Mesenchymal stem cell (in vitro differentiated cells and primary cell): ENCODE measurements at regions not wholly inside any gene's neighbourhood (a gene's known extent, or its start where the extent isn't known, plus 50 kb on each side); places are given as distances from the start of the nearest gene placed in this dataset.

ENCODE experiments used
- DNase-seq: peaks from one replicate; pipeline ENCODE4 v3.0.0-alpha.2; 2013
- H2AFZ ChIP-seq: one replicate; pipeline ENCODE4 v1.6.1; 2013; ENCODE audit warnings: low read depth, mild to moderate bottlenecking, control low read depth, inconsistent platforms, low read length, moderate library complexity
- H2AK5ac ChIP-seq: 2 replicates; pipeline ENCODE4 v1.6.1; 2013; ENCODE audit warnings: low read length, moderate library complexity, mild to moderate bottlenecking, inconsistent platforms; ENCODE audit not compliant: severe bottlenecking
- H2BK120ac ChIP-seq: one replicate; pipeline ENCODE4 v1.6.1; 2013; ENCODE audit warnings: low read depth, mild to moderate bottlenecking, inconsistent platforms, low read length, moderate library complexity
- H2BK12ac ChIP-seq, 2 experiments: one replicate each; pipeline ENCODE4 v1.6.1; 2013; ENCODE audit warnings: inconsistent platforms in 2 of 2, low read length in 2 of 2, mild to moderate bottlenecking in 2 of 2, moderate library complexity in 2 of 2, control low read depth in 1 of 2
- H2BK15ac ChIP-seq: one replicate; pipeline ENCODE4 v1.6.1; 2013; ENCODE audit warnings: mild to moderate bottlenecking, low read depth, inconsistent platforms; ENCODE audit not compliant: poor library complexity, severe bottlenecking
- H2BK5ac ChIP-seq: 2 replicates; pipeline ENCODE4 v1.6.1; 2013; ENCODE audit warnings: low read depth, mild to moderate bottlenecking, low read length, control low read depth, inconsistent platforms; ENCODE audit not compliant: poor library complexity, severe bottlenecking
- H3K14ac ChIP-seq, 2 experiments: one replicate each; pipeline ENCODE4 v1.6.1; 2013; ENCODE audit warnings: inconsistent platforms in 2 of 2, low read length in 2 of 2, control low read depth in 1 of 2, mild to moderate bottlenecking in 1 of 2, moderate library complexity in 1 of 2
- H3K18ac ChIP-seq, 2 experiments: one replicate each; pipeline ENCODE4 v1.6.1; 2013; ENCODE audit warnings: inconsistent platforms in 2 of 2, low read length in 2 of 2, control low read depth in 1 of 2, low read depth in 1 of 2, mild to moderate bottlenecking in 1 of 2
- H3K23ac ChIP-seq, 2 experiments: one replicate each; pipeline ENCODE4 v1.6.1; 2013; ENCODE audit warnings: inconsistent platforms in 2 of 2, low read length in 2 of 2, mild to moderate bottlenecking in 2 of 2, moderate library complexity in 2 of 2, control low read depth in 1 of 2
- H3K27ac ChIP-seq: 2 replicates; pipeline ENCODE4 v1.5.1; 2013; ENCODE audit warnings: mild to moderate bottlenecking, moderate library complexity, low read length, control low read depth, inconsistent platforms; ENCODE audit not compliant: poor library complexity, severe bottlenecking
- H3K27me3 ChIP-seq, 2 experiments: 2 replicates each; pipeline versions ENCODE4 v1.6.1 to v1.7.0; 2013; ENCODE audit warnings: low read length in 2 of 2, mild to moderate bottlenecking in 2 of 2, moderate library complexity in 2 of 2, control low read depth in 1 of 2, inconsistent platforms in 1 of 2; ENCODE audit not compliant: control insufficient read depth in 1 of 2, insufficient read depth in 1 of 2
- H3K36me3 ChIP-seq, 2 experiments: 2 replicates each; pipeline versions ENCODE4 v1.6.1 to v1.7.0; 2013; ENCODE audit warnings: low read length in 2 of 2, control low read depth in 1 of 2, inconsistent platforms in 1 of 2, low read depth in 1 of 2, mild to moderate bottlenecking in 1 of 2; ENCODE audit not compliant: insufficient read depth in 2 of 2, control insufficient read depth in 1 of 2
- H3K4ac ChIP-seq, 2 experiments: one replicate each; pipeline ENCODE4 v1.6.1; 2013; ENCODE audit warnings: inconsistent platforms in 2 of 2, low read length in 2 of 2, mild to moderate bottlenecking in 2 of 2, moderate library complexity in 2 of 2, control low read depth in 1 of 2, low read depth in 1 of 2
- H3K4me1 ChIP-seq: 2 replicates; pipeline ENCODE4 v1.6.1; 2013; ENCODE audit warnings: low read depth, low read length, control low read depth; ENCODE audit not compliant: control insufficient read depth, insufficient read depth
- H3K4me2 ChIP-seq: 2 replicates; pipeline ENCODE4 v1.6.1; 2013; ENCODE audit warnings: low read length, mild to moderate bottlenecking, inconsistent platforms; ENCODE audit not compliant: poor library complexity, severe bottlenecking
- H3K4me3 ChIP-seq, 2 experiments: 2 replicates each; pipeline versions ENCODE4 v1.5.1 to v1.7.0; 2013; ENCODE audit warnings: low read length in 2 of 2, mild to moderate bottlenecking in 2 of 2, control low read depth in 1 of 2, low read depth in 1 of 2; ENCODE audit not compliant: insufficient read depth in 1 of 2
- H3K79me1 ChIP-seq: replicated peaks from 2 replicates; pipeline ENCODE4 v1.6.1; 2013; ENCODE audit warnings: mild to moderate bottlenecking, control low read depth, low read length, inconsistent platforms; ENCODE audit not compliant: poor library complexity, severe bottlenecking
- H3K9ac ChIP-seq: 2 replicates; pipeline ENCODE4 v1.7.0; 2013; ENCODE audit warnings: mild to moderate bottlenecking, low read length, moderate library complexity
- H3K9me3 ChIP-seq: 2 replicates; pipeline ENCODE4 v1.7.0; 2013; ENCODE audit warnings: mild to moderate bottlenecking, low read length; ENCODE audit not compliant: control insufficient read depth
- H4K8ac ChIP-seq: one replicate; pipeline ENCODE4 v1.6.1; 2013; ENCODE audit warnings: inconsistent platforms, mild to moderate bottlenecking, low read length, moderate library complexity
- H4K91ac ChIP-seq: one replicate; pipeline ENCODE4 v1.6.1; 2013; ENCODE audit warnings: mild to moderate bottlenecking, low read length, inconsistent platforms
- WGBS: methylation state at CpG from one replicate; pipeline ENCODE4 v1.1.7; 2013; ENCODE audit warnings: mixed read lengths; 5-methylcytosine and 5-hydroxymethylcytosine counted together

DNA sequence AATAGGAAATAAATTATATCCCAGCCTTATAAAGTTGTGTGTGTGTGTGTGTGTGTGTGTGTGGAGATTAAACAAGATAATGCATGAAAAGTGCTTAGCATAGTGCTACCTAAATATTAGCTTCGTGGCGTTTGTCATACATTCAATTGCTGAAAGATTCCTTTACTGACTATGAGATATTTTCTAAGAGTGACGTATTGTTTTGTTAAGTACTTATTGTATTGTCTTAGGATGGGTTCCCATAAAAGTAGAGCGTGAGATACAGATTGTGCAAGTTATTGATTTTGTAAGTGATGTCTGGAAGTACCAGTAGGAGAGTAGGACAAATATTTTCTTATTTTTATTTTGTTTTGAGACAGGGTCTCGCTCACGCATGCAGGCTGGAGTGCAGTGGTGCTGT is 730.0 kb downstream of the CDH8 start:
- 86% methylated on average over 6 of the region's 6 CpGs for WGBS

DNA sequence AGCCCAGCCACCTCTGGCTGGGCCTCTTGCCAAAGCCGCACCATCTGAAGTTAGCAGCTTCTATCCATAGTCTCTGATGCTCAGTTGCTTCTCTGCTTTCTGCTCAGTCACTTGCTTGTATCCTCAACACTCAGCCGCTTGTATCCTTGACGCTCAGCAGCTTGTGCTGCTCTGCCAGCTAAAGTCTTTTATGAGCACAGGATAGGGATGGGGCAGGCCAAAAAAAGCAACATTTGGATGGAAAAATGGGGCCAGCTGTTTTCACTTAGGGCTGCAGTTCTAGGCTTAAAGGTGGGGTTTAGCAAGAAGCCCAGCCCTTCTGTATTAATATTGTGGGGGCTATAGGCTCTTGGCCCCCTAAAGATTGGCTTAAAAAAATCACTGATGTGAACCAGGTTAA is 739.4 kb downstream of the CDH8 start:
- Histone ChIP-seq H3K14ac (no peak overlapping the region), H3K36me3 (no peaks in the 10 kb centered on the region), H2AK5ac (no peak overlapping the region), H3K4me3 (no peak overlapping the region), H4K91ac (no peak overlapping the region), H3K18ac (no peak overlapping the region), H2AFZ (no peak overlapping the region), H3K9me3 (no peaks in the 10 kb centered on the region), H3K27ac (no peak overlapping the region), H3K23ac (no peak overlapping the region), H3K27me3 (no peaks in the 10 kb centered on the region), H3K4me2 (no peak overlapping the region), H3K79me1 (no peaks in the 10 kb centered on the region), H4K8ac (no peak overlapping the region), H2BK120ac (no peak overlapping the region), H3K4ac (no peak overlapping the region), H3K9ac (no peak overlapping the region), H2BK5ac (no peak overlapping the region), H2BK12ac (no peak overlapping the region), H2BK15ac (no peak overlapping the region), H3K4me1 (no peaks in the 10 kb centered on the region)
- WGBS = 100% methylated on average over 3 of the region's 3 CpGs
- no peak for DNase-seq

More for the DNA sequence above, 730.0 kb downstream of the CDH8 start:
- no peak overlapping the region for H2AK5ac ChIP-seq
- H4K91ac ChIP-seq = no peak overlapping the region
- no peak overlapping the region for H4K8ac ChIP-seq
- no peaks in the 10 kb centered on the region for H3K79me1 ChIP-seq
- no peaks in the 10 kb centered on the region for H3K36me3 ChIP-seq
- H3K23ac ChIP-seq = no peak overlapping the region
- H3K4me2 ChIP-seq = no peak overlapping the region
- no peak overlapping the region for H3K18ac ChIP-seq
- H2BK120ac ChIP-seq = no peak overlapping the region
- no peak overlapping the region for H3K27ac ChIP-seq
- no peak overlapping the region for H2AFZ ChIP-seq
- H3K9ac ChIP-seq = no peak overlapping the region
- H3K27me3 ChIP-seq = no peaks in the 10 kb centered on the region
- DNase-seq = no peak
- H3K4ac ChIP-seq = no peak overlapping the region
- no peak overlapping the region for H2BK15ac ChIP-seq
- H3K9me3 ChIP-seq = no peaks in the 10 kb centered on the region
- H3K4me1 ChIP-seq = no peaks in the 10 kb centered on the region
- no peak overlapping the region for H3K14ac ChIP-seq
- no peak overlapping the region for H2BK12ac ChIP-seq
- H2BK5ac ChIP-seq = no peak overlapping the region
- no peak overlapping the region for H3K4me3 ChIP-seq

DNA sequence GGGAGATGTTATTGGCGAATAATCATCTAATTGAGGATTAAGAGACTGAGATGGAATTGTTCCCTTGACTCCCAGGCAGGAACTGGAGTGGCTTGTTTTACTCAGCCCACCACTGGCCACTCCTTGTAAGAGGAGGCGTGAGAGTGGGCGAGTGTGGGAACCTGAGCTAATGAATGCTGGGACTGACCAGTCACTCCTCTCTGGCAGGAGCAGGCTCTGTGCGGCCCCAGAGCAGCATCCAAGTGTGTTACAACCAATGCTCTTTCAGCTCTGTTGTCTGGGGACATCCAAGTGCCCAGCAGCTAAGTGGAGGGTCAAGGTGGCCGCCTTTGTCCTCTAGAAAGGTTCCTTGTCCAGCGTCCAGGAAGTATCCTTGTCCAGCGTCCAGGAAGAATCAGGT is 739.9 kb downstream of the CDH8 start:
- H3K9me3 ChIP-seq = no peaks in the 10 kb centered on the region
- H3K27me3 ChIP-seq = no peaks in the 10 kb centered on the region
- H2BK120ac ChIP-seq = no peak overlapping the region
- no peaks in the 10 kb centered on the region for H3K36me3 ChIP-seq
- H2AK5ac ChIP-seq = no peak overlapping the region
- no peak overlapping the region for H3K9ac ChIP-seq
- H3K79me1 ChIP-seq = no peaks in the 10 kb centered on the region
- 85% methylated on average over 7 of the region's 7 CpGs for WGBS
- no peak overlapping the region for H3K18ac ChIP-seq
- H3K4ac ChIP-seq = no peak overlapping the region
- H2BK12ac ChIP-seq = no peak overlapping the region
- DNase-seq = no peak
- no peak overlapping the region for H4K91ac ChIP-seq
- H3K4me2 ChIP-seq = no peak overlapping the region
- no peak overlapping the region for H2BK5ac ChIP-seq
- H3K4me1 ChIP-seq = no peaks in the 10 kb centered on the region
- H2AFZ ChIP-seq = no peak overlapping the region
- H3K23ac ChIP-seq = no peak overlapping the region
- H4K8ac ChIP-seq = no peak overlapping the region
- H2BK15ac ChIP-seq = no peak overlapping the region
- no peak overlapping the region for H3K27ac ChIP-seq
- H3K14ac ChIP-seq = no peak overlapping the region
- H3K4me3 ChIP-seq = no peak overlapping the region

- no peaks in the 10 kb centered on the region for H3K9me3 ChIP-seq
- H2BK120ac ChIP-seq = no peak overlapping the region
- H2BK12ac ChIP-seq = no peak overlapping the region
- no peak overlapping the region for H3K4me2 ChIP-seq
- no peak overlapping the region for H4K91ac ChIP-seq
- H3K4ac ChIP-seq = no peak overlapping the region
- no peak overlapping the region for H2BK15ac ChIP-seq
- H3K27me3 ChIP-seq = no peaks in the 10 kb centered on the region
- no peak overlapping the region for H3K18ac ChIP-seq
- H3K27ac ChIP-seq = no peak overlapping the region
- no peak overlapping the region for H4K8ac ChIP-seq
- H3K14ac ChIP-seq = no peak overlapping the region
- no peaks in the 10 kb centered on the region for H3K79me1 ChIP-seq
- no peak overlapping the region for H3K9ac ChIP-seq
- no peak overlapping the region for H2BK5ac ChIP-seq
- no peak for DNase-seq
- no peak overlapping the region for H2AK5ac ChIP-seq
- no peaks in the 10 kb centered on the region for H3K36me3 ChIP-seq
- H3K4me1 ChIP-seq = no peaks in the 10 kb centered on the region
- H3K23ac ChIP-seq = no peak overlapping the region
- H2AFZ ChIP-seq = no peak overlapping the region
- H3K4me3 ChIP-seq = no peak overlapping the region
These were observed 740.9 kb downstream of the CDH8 start for GRCh38 chr16:61295311-61295710.
